Endodermal cell (in vitro differentiated cells): ENCODE measurements at regions not wholly inside any gene's neighbourhood (a gene's known extent, or its start where the extent isn't known, plus 50 kb on each side); places are given as distances from the start of the nearest gene placed in this dataset.

Experiments
- DNase-seq: peaks from one replicate; pipeline ENCODE4 v3.0.0-alpha.2; 2017
- H3K27ac ChIP-seq: 2 replicates; pipeline ENCODE4 v1.5.1; 2013; ENCODE audit warnings: mild to moderate bottlenecking, low read depth, low read length, moderate library complexity
- H3K27me3 ChIP-seq: 2 replicates; pipeline ENCODE4 v1.6.1; 2013; ENCODE audit warnings: mild to moderate bottlenecking, low read length, moderate library complexity; ENCODE audit not compliant: insufficient read depth, control insufficient read depth, poor library complexity, severe bottlenecking
- H3K36me3 ChIP-seq: 2 replicates; pipeline ENCODE4 v1.7.0; 2013; ENCODE audit warnings: mild to moderate bottlenecking, low read length, moderate library complexity; ENCODE audit not compliant: control insufficient read depth, insufficient read depth
- H3K4me1 ChIP-seq: one replicate; pipeline ENCODE4 v1.7.0; 2013; ENCODE audit warnings: low read length; ENCODE audit not compliant: control insufficient read depth, insufficient read depth
- H3K4me3 ChIP-seq: 2 replicates; pipeline ENCODE4 v1.5.1; 2013; ENCODE audit warnings: mild to moderate bottlenecking, low read length, moderate library complexity
- H3K9ac ChIP-seq: 2 replicates; pipeline ENCODE4 v1.6.1; 2013; ENCODE audit warnings: mild to moderate bottlenecking, low read length, moderate library complexity; ENCODE audit not compliant: poor library complexity, severe bottlenecking; ENCODE audit errors: extremely low read depth
- H3K9me3 ChIP-seq: 2 replicates; pipeline ENCODE4 v1.6.1; 2013; ENCODE audit warnings: mild to moderate bottlenecking, low read length, moderate library complexity; ENCODE audit not compliant: control insufficient read depth
- H3K27ac Mint-ChIP-seq: 2 replicates; pipeline ENCODE4 v1.8.0; 2020; ENCODE audit warnings: mixed read lengths
- H3K27me3 Mint-ChIP-seq: 2 replicates; pipeline ENCODE4 v1.8.0; 2021; ENCODE audit warnings: mild to moderate bottlenecking, mixed read lengths; ENCODE audit not compliant: insufficient read depth
- H3K36me3 Mint-ChIP-seq: 2 replicates; pipeline ENCODE4 v1.8.0; 2020; ENCODE audit warnings: low read depth, mixed read lengths
- H3K4me1 Mint-ChIP-seq: 2 replicates; pipeline ENCODE4 v1.8.0; 2020; ENCODE audit warnings: mixed read lengths
- H3K4me3 Mint-ChIP-seq: 2 replicates; pipeline ENCODE4 v1.8.0; 2020; ENCODE audit warnings: mild to moderate bottlenecking, moderate library complexity, mixed read lengths
- H3K9me3 Mint-ChIP-seq: 2 replicates; pipeline ENCODE4 v1.8.0; 2020; ENCODE audit warnings: mild to moderate bottlenecking, mixed read lengths
- CTCF ChIP-seq: fragments of 200-600 bp; sonication (generic); conservative IDR thresholded peaks from 2 replicates; pipeline ENCODE4 v1.5.0; 2021; ENCODE audit warnings: antibody characterized with exemption, mild to moderate bottlenecking
- WGBS, 2 experiments: methylation state at CpG; one replicate each; pipeline versions ENCODE4 v1.1.5 to v1.1.7; 2013; ENCODE audit warnings: missing lambda C conversion rate in 2 of 2, mixed read lengths in 1 of 2; ENCODE audit not compliant: insufficient coverage in 1 of 2, insufficient read length in 1 of 2; 5-methylcytosine and 5-hydroxymethylcytosine counted together

GRCh38 chr5:171681677-171682076, 103.9 kb upstream of the SMIM23 start:
- no peak for TF ChIP-seq CTCF
- DNase-seq = no peak
- Histone ChIP-seq H3K4me3 (no peak overlapping the region), H3K36me3 (no peaks in the 10 kb centered on the region), H3K27ac (no peak overlapping the region), H3K27me3 (no peaks in the 10 kb centered on the region), H3K9ac (no peak overlapping the region), H3K9me3 (no peaks in the 10 kb centered on the region), H3K4me1 (no peaks in the 10 kb centered on the region)
- peaks cover 9% of the 10 kb centered on the region for H3K27me3 Mint-ChIP-seq
- H3K4me3 Mint-ChIP-seq = no peak overlapping the region
- no peak overlapping the region for H3K27ac Mint-ChIP-seq
- WGBS, 2 experiments = 82 to 92% methylated on average over 5 to 6 of the region's 6 CpGs
- no peaks in the 10 kb centered on the region for H3K9me3 Mint-ChIP-seq
- no peaks in the 10 kb centered on the region for H3K36me3 Mint-ChIP-seq
- H3K4me1 Mint-ChIP-seq = no peaks in the 10 kb centered on the region

GRCh38 chr5:171682801-171683200, 102.8 kb upstream of the SMIM23 start:
- no peaks in the 10 kb centered on the region for H3K36me3 ChIP-seq
- Mint-ChIP-seq H3K27ac (no peak overlapping the region), H3K36me3 (no peaks in the 10 kb centered on the region), H3K9me3 (no peaks in the 10 kb centered on the region), H3K4me1 (no peaks in the 10 kb centered on the region), H3K4me3 (no peak overlapping the region), H3K27me3 (peaks cover 11% of the 10 kb centered on the region)
- no peak overlapping the region for H3K9ac ChIP-seq
- no peaks in the 10 kb centered on the region for H3K4me1 ChIP-seq
- WGBS, 2 experiments = 89 to 91% methylated on average over 5 to 9 of the region's 9 CpGs
- no peak for TF ChIP-seq CTCF
- no peak overlapping the region for H3K27ac ChIP-seq
- H3K4me3 ChIP-seq = no peak overlapping the region
- no peaks in the 10 kb centered on the region for H3K9me3 ChIP-seq
- H3K27me3 ChIP-seq = no peaks in the 10 kb centered on the region
- no peak for DNase-seq

GRCh38 chr5:171684169-171684568, 101.4 kb upstream of the SMIM23 start:
- no peaks in the 10 kb centered on the region for H3K9me3 ChIP-seq
- H3K4me3 ChIP-seq = no peak overlapping the region
- no peaks in the 10 kb centered on the region for H3K27me3 ChIP-seq
- H3K27ac ChIP-seq = no peak overlapping the region
- WGBS, 2 experiments = 92 to 100% methylated on average over 4 to 5 of the region's 5 CpGs
- Mint-ChIP-seq H3K36me3 (no peaks in the 10 kb centered on the region), H3K27me3 (peaks cover 11% of the 10 kb centered on the region), H3K4me1 (no peaks in the 10 kb centered on the region), H3K9me3 (no peaks in the 10 kb centered on the region), H3K27ac (no peak overlapping the region), H3K4me3 (no peak overlapping the region)
- no peak overlapping the region for H3K9ac ChIP-seq
- no peaks in the 10 kb centered on the region for H3K4me1 ChIP-seq
- H3K36me3 ChIP-seq = no peaks in the 10 kb centered on the region
- TF ChIP-seq CTCF = no peak
- DNase-seq = no peak
